Mammary epithelial cell (primary cell): ENCODE measurements at regions not wholly inside any gene's neighbourhood (a gene's known extent, or its start where the extent isn't known, plus 50 kb on each side); places are given as distances from the start of the nearest gene placed in this dataset.

ENCODE experiments used
- EZH2 ChIP-seq: IDR thresholded peaks from 2 replicates; pipeline ENCODE4 v1.6.1; 2012; ENCODE audit warnings: low read length, inconsistent platforms, borderline replicate concordance
- TF ChIP-seq, protein P1 (sequence below), 2 donors: IDR thresholded peaks in 1 of 2; conservative IDR thresholded peaks in 1 of 2; 2 replicates each; pipeline ENCODE4 v1.5.1; 2011 to 2012; ENCODE audit warnings: inconsistent platforms in 2 of 2, low read length in 2 of 2, mild to moderate bottlenecking in 2 of 2, control low read depth in 1 of 2, low read depth in 1 of 2; ENCODE audit not compliant: insufficient read depth in 1 of 2; ENCODE audit errors: extremely low read depth in 1 of 2

DNA sequence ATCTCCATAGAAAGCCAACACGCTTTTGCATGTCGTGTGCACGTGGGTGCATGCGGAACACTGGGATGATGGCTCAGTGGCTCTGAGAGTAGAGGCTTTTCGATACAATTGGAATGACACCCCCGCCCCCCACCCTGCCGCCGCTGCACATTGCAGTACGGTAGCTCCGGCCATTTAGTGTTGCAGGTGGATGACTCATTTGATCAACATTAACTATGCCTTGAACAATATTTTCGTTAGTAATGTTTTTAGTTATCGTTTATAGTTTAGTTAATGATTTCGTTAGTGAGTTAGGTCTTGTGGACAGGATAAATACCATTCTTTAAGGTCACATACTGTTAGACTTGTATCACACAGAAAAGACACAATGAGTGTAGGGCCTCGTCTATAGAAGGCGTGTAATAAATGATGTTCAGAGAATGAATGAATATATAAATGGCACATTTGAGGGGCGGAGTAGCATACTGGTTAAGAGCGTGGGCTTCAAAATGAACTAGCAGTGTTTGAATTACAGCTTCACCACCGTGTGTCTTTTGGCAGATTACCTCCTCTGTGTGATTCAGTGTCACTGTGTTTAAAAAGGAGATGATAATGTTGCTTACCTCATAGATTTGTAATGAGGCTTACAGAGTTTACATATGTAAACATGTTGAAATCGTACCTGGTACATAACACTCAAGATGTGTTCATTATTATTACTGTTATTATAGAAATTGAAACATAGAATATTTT lies 67.2 kb upstream of the TENM3 start:
- TF ChIP-seq, protein P1, sequence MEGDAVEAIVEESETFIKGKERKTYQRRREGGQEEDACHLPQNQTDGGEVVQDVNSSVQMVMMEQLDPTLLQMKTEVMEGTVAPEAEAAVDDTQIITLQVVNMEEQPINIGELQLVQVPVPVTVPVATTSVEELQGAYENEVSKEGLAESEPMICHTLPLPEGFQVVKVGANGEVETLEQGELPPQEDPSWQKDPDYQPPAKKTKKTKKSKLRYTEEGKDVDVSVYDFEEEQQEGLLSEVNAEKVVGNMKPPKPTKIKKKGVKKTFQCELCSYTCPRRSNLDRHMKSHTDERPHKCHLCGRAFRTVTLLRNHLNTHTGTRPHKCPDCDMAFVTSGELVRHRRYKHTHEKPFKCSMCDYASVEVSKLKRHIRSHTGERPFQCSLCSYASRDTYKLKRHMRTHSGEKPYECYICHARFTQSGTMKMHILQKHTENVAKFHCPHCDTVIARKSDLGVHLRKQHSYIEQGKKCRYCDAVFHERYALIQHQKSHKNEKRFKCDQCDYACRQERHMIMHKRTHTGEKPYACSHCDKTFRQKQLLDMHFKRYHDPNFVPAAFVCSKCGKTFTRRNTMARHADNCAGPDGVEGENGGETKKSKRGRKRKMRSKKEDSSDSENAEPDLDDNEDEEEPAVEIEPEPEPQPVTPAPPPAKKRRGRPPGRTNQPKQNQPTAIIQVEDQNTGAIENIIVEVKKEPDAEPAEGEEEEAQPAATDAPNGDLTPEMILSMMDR (conservative IDR thresholded peaks at IDR 0.05 in 1 of 2, IDR thresholded peaks at IDR 0.05 in 1 of 2; ENCODE audit: extremely low read depth in 1 of 2, insufficient read depth in 1 of 2, low read depth in 1 of 2, low read length in 2 of 2): no peak
- TF ChIP-seq EZH2: no peak
